H1 (cell line): ENCODE measurements at regions not wholly inside any gene's neighbourhood (a gene's known extent, or its start where the extent isn't known, plus 50 kb on each side); places are given as distances from the start of the nearest gene placed in this dataset.

Experiments
- POLR2AphosphoS5 ChIP-seq: IDR thresholded peaks from 2 replicates; pipeline ENCODE4 v1.6.1; 2011; ENCODE audit warnings: low read depth, low read length
- RAD21 ChIP-seq, 2 experiments: IDR thresholded peaks in 1 of 2; conservative IDR thresholded peaks in 1 of 2; 2 replicates each; pipeline ENCODE4 v1.6.1; 2011; ENCODE audit warnings: low read depth in 2 of 2, low read length in 2 of 2, improper control_type of control experiment in 1 of 2, inconsistent platforms in 1 of 2, mild to moderate bottlenecking in 1 of 2, moderate library complexity in 1 of 2
- TBP ChIP-seq: IDR thresholded peaks from 2 replicates; pipeline ENCODE4 v1.6.1; 2011; ENCODE audit warnings: low read depth, low read length, improper control_type of control experiment
- ZNF274 ChIP-seq: IDR thresholded peaks from 2 replicates; pipeline ENCODE4 v1.7.0; 2012; ENCODE audit warnings: low read length, borderline replicate concordance; ENCODE audit errors: extremely low read depth

DNA sequence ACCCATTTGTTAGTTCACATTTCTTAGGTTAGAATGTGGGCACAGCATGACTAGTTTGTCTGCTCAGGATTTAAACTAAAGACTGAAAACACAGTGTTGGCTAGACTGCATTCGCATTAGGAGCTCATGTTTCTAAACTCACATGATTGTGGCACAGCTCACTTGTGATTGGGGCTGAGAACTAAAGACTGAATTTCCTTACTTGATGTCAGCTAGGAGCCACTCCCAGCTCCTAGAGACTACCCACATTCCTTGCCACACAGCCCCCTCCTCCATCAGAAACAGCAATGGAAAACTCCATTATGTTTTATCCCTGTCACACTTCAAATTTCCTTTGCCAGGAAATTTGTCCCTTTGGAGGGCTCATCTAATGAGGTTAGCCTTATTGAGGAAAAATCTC lies 170.2 kb upstream of the NUDT6 start (continued):
- TF ChIP-seq POLR2AphosphoS5 (no peak), ZNF274 (no peak), TBP (no peak), RAD21 (IDR thresholded peaks at IDR 0.05 in 1 of 2, conservative IDR thresholded peaks at IDR 0.05 in 1 of 2; ENCODE audit: low read depth in 2 of 2, low read length in 2 of 2) (no peak)
